Spinal cord (tissue), 9 donors: ENCODE measurements at regions not wholly inside any gene's neighbourhood (a gene's known extent, or its start where the extent isn't known, plus 50 kb on each side); places are given as distances from the start of the nearest gene placed in this dataset.
"Not testable (repeated sequence)": the region's sequence is repeated elsewhere in the genome, so short reads cannot be mapped to it uniquely, and the experiment has no call there.

Experiments used
- DNase-seq, 6 donors: peaks; one replicate each; pipeline versions ENCODE4 v3.0.0 to v3.0.0-alpha.2; 2013 to 2015; ENCODE audit warnings: low spot score in 6 of 6, low read depth in 4 of 6
- H3K27ac ChIP-seq: one replicate; pipeline ENCODE4 v1.5.1; 2013; ENCODE audit warnings: low read depth, low read length, control low read depth
- H3K27me3 ChIP-seq: one replicate; pipeline ENCODE4 v1.6.1; 2013; ENCODE audit warnings: low read length; ENCODE audit not compliant: control insufficient read depth, insufficient read depth
- H3K36me3 ChIP-seq: one replicate; pipeline ENCODE4 v1.6.1; 2013; ENCODE audit warnings: low read length; ENCODE audit not compliant: control insufficient read depth, insufficient read depth
- H3K4me1 ChIP-seq: one replicate; pipeline ENCODE4 v1.6.1; 2013; ENCODE audit warnings: low read length; ENCODE audit not compliant: control insufficient read depth, insufficient read depth
- H3K4me3 ChIP-seq: one replicate; pipeline ENCODE4 v1.5.1; 2013; ENCODE audit warnings: low read depth, low read length, control low read depth
- H3K9me3 ChIP-seq: one replicate; pipeline ENCODE4 v1.6.1; 2013; ENCODE audit warnings: low read length; ENCODE audit not compliant: control insufficient read depth, insufficient read depth
- WGBS: methylation state at CpG from one replicate; pipeline ENCODE4 v1.1.5; 2013; ENCODE audit warnings: missing lambda C conversion rate; ENCODE audit not compliant: insufficient coverage; 5-methylcytosine and 5-hydroxymethylcytosine counted together
- donor health status: healthy.

GRCh38 chr13:27349458-27349857 lies 75.0 kb upstream of the GTF3A start:
- H3K4me3 ChIP-seq = no peak overlapping the region
- no peak overlapping the region for H3K27ac ChIP-seq
- H3K27me3 ChIP-seq = no peaks in the 10 kb centered on the region
- H3K4me1 ChIP-seq = peaks cover 29% of the 10 kb centered on the region
- 86% methylated on average over 3 of the region's 3 CpGs for WGBS
- H3K36me3 ChIP-seq = no peaks in the 10 kb centered on the region
- H3K9me3 ChIP-seq = no peaks in the 10 kb centered on the region
- peak in 1 of 6 donors; percentile 33 for DNase-seq

GRCh38 chr13:27350825-27351224 lies 73.6 kb upstream of the GTF3A start:
- H3K4me1 ChIP-seq = peaks cover 29% of the 10 kb centered on the region
- H3K36me3 ChIP-seq, H3K9me3 ChIP-seq, H3K27me3 ChIP-seq, DNase-seq, H3K4me3 ChIP-seq, H3K27ac ChIP-seq: not testable (repeated sequence)
- WGBS = 96% methylated on average over 5 of the region's 6 CpGs

GRCh38 chr13:27352698-27353097 lies 71.7 kb upstream of the GTF3A start:
- WGBS = 67% methylated on average over 10 of the region's 11 CpGs
- Histone ChIP-seq H3K27me3 (no peaks in the 10 kb centered on the region), H3K4me3 (no peak overlapping the region), H3K4me1 (peaks cover 20% of the 10 kb centered on the region), H3K9me3 (no peaks in the 10 kb centered on the region), H3K27ac (no peak overlapping the region), H3K36me3 (no peaks in the 10 kb centered on the region)
- DNase-seq = peak in 1 of 6 donors; percentile 21

GRCh38 chr13:27353166-27353583 lies 71.2 kb upstream of the GTF3A start:
- H3K27ac ChIP-seq = no peak overlapping the region
- H3K9me3 ChIP-seq = no peaks in the 10 kb centered on the region
- H3K4me3 ChIP-seq = no peak overlapping the region
- 76% methylated on average over 7 of the region's 9 CpGs for WGBS
- no peaks in the 10 kb centered on the region for H3K36me3 ChIP-seq
- H3K27me3 ChIP-seq = no peaks in the 10 kb centered on the region
- peak in 1 of 6 donors; percentile 19 for DNase-seq
- peaks cover 20% of the 10 kb centered on the region for H3K4me1 ChIP-seq

- Histone ChIP-seq H3K9me3 (no peaks in the 10 kb centered on the region), H3K4me1 (peaks cover 20% of the 10 kb centered on the region), H3K27me3 (no peaks in the 10 kb centered on the region), H3K27ac (no peak overlapping the region), H3K36me3 (no peaks in the 10 kb centered on the region), H3K4me3 (no peak overlapping the region)
- WGBS = no CpG with 5 or more reads among the region's 3 CpGs
- DNase-seq = no peak
Measured at GRCh38 chr13:27353708-27354107, 70.7 kb upstream of the GTF3A start.

GRCh38 chr13:27354379-27354778 lies 70.0 kb upstream of the GTF3A start:
- Histone ChIP-seq H3K4me3 (no peak overlapping the region), H3K36me3 (no peaks in the 10 kb centered on the region), H3K27me3 (no peaks in the 10 kb centered on the region), H3K27ac (no peak overlapping the region), H3K9me3 (no peaks in the 10 kb centered on the region), H3K4me1 (peaks cover 20% of the 10 kb centered on the region)
- no CpG with 5 or more reads among the region's 3 CpGs for WGBS
- DNase-seq = no peak

- Histone ChIP-seq H3K27ac (no peak overlapping the region), H3K9me3 (no peaks in the 10 kb centered on the region), H3K4me3 (no peak overlapping the region), H3K4me1 (peaks cover 13% of the 10 kb centered on the region), H3K36me3 (no peaks in the 10 kb centered on the region), H3K27me3 (no peaks in the 10 kb centered on the region)
- WGBS = 63% methylated on average over 7 of the region's 7 CpGs
- DNase-seq = no peak
Measured at GRCh38 chr13:27355894-27356293, 68.5 kb upstream of the GTF3A start.

GRCh38 chr13:27358420-27358819 lies 66.0 kb upstream of the GTF3A start:
- H3K36me3 ChIP-seq = no peaks in the 10 kb centered on the region
- H3K27me3 ChIP-seq = peaks cover 13% of the 10 kb centered on the region
- H3K9me3 ChIP-seq = no peaks in the 10 kb centered on the region
- no peak for DNase-seq
- no peak overlapping the region for H3K27ac ChIP-seq
- no CpG with 5 or more reads among the region's 6 CpGs for WGBS
- no peak overlapping the region for H3K4me3 ChIP-seq
- H3K4me1 ChIP-seq = peaks cover 12% of the 10 kb centered on the region

GRCh38 chr13:27359199-27359821 lies 65.1 kb upstream of the GTF3A start:
- Histone ChIP-seq H3K4me1 (peaks cover 12% of the 10 kb centered on the region), H3K36me3 (no peaks in the 10 kb centered on the region), H3K27me3 (peaks cover 13% of the 10 kb centered on the region), H3K27ac (no peak overlapping the region), H3K9me3 (no peaks in the 10 kb centered on the region), H3K4me3 (no peak overlapping the region)
- DNase-seq = peak in 2 of 6 donors; percentile 83 to 92
- WGBS = 23% methylated on average over 1 of the region's 6 CpGs

GRCh38 chr13:27360562-27360961 lies 63.9 kb upstream of the GTF3A start:
- Histone ChIP-seq H3K9me3 (no peaks in the 10 kb centered on the region), H3K27me3 (peaks cover 13% of the 10 kb centered on the region), H3K27ac (no peak overlapping the region), H3K36me3 (no peaks in the 10 kb centered on the region), H3K4me3 (no peak overlapping the region), H3K4me1 (peaks cover 12% of the 10 kb centered on the region)
- peak in 1 of 6 donors; percentile 7 for DNase-seq
- WGBS = 58% methylated on average over 9 of the region's 9 CpGs
